Caco-2 (cell line): ENCODE measurements at regions not wholly inside any gene's neighbourhood (a gene's known extent, or its start where the extent isn't known, plus 50 kb on each side); places are given as distances from the start of the nearest gene placed in this dataset.

Source experiments
- BruUV-seq: library from RNA; stranded (reverse); fragments of 400-500 nt; replicated peaks from 2 replicates; lab custom pipeline; 2021; lab: Mats Ljungman, UMichigan
- CTCF ChIA-PET: fragments of 300-600 bp; sonication (Branson Sonifier 250); formaldehyde crosslinking; loops from one replicate; lab custom pipeline; 2022; ENCODE audit warnings: antibody characterized with exemption; lab: Charles Lee
- POLR2A ChIA-PET: fragments of 300-600 bp; sonication (Branson Sonifier 250); formaldehyde crosslinking; loops from one replicate; lab custom pipeline; 2022; ENCODE audit warnings: antibody characterized with exemption; lab: Charles Lee
- DNase-seq, 2 experiments: peaks; one replicate each; pipeline versions ENCODE4 v3.0.0 to v3.0.0-alpha.2; 2020 to 2022
- H3K27me3 ChIP-seq: replicated peaks from 2 replicates; pipeline ENCODE4 v1.6.0; 2011; ENCODE audit warnings: low read length; ENCODE audit not compliant: control insufficient read depth, insufficient read depth
- H3K36me3 ChIP-seq: 2 replicates; pipeline ENCODE4 v1.5.1; 2011; ENCODE audit warnings: low read length; ENCODE audit not compliant: control insufficient read depth, insufficient read depth
- H3K4me1 ChIP-seq: fragments of 250-450 bp; sonication (Bioruptor Pico); 2 replicates; pipeline ENCODE4 v1.5.1; 2020; ENCODE audit warnings: mild to moderate bottlenecking
- H3K4me3 ChIP-seq: 2 replicates; pipeline ENCODE4 v1.5.1; 2011; ENCODE audit warnings: low read depth, mild to moderate bottlenecking, control low read depth, low read length
- H3K9me3 ChIP-seq: fragments of 250-450 bp; sonication (Bioruptor Pico); 2 replicates; pipeline ENCODE4 v1.5.1; 2020; ENCODE audit warnings: mild to moderate bottlenecking, moderate library complexity
- H3K27ac Mint-ChIP-seq: one replicate; pipeline ENCODE4 v1.8.0; 2022; ENCODE audit warnings: mixed read lengths; ENCODE audit not compliant: unreplicated experiment
- H3K27me3 Mint-ChIP-seq: one replicate; pipeline ENCODE4 v1.8.0; 2022; ENCODE audit warnings: mixed read lengths; ENCODE audit not compliant: insufficient read depth, unreplicated experiment
- H3K36me3 Mint-ChIP-seq: one replicate; pipeline ENCODE4 v1.8.0; 2022; ENCODE audit warnings: mild to moderate bottlenecking, mixed read lengths; ENCODE audit not compliant: insufficient read depth, unreplicated experiment
- H3K4me1 Mint-ChIP-seq: one replicate; pipeline ENCODE4 v1.8.0; 2022; ENCODE audit warnings: low read depth, mixed read lengths; ENCODE audit not compliant: unreplicated experiment
- H3K4me3 Mint-ChIP-seq: one replicate; pipeline ENCODE4 v1.8.0; 2022; ENCODE audit warnings: mild to moderate bottlenecking, moderate library complexity, mixed read lengths; ENCODE audit not compliant: unreplicated experiment
- H3K9me3 Mint-ChIP-seq: one replicate; pipeline ENCODE4 v1.8.0; 2022; ENCODE audit warnings: mixed read lengths; ENCODE audit not compliant: unreplicated experiment
- intact Hi-C: fragments of 100-400 bp; cut with micrococcal nuclease; formaldehyde crosslinking; loops from one replicate; pipeline ENCODE4 v1.10.0; 2022; ENCODE audit not compliant: unreplicated experiment
- TF ChIP-seq, protein P1 (sequence below), 2 experiments: fragments of 200-600 bp in 1 of 2; IDR thresholded peaks; 1 replicate in 1 of 2; 2 replicates in 1 of 2; pipeline versions ENCODE4 v1.5.1 to v1.8.0; 2011 to 2022; ENCODE audit warnings: antibody characterized with exemption in 1 of 2, control low read depth in 1 of 2, inconsistent platforms in 1 of 2, low read depth in 1 of 2, low read length in 1 of 2, mild to moderate bottlenecking in 1 of 2, moderate library complexity in 1 of 2; ENCODE audit not compliant: insufficient read depth in 1 of 2, severe bottlenecking in 1 of 2, unreplicated experiment in 1 of 2

DNA sequence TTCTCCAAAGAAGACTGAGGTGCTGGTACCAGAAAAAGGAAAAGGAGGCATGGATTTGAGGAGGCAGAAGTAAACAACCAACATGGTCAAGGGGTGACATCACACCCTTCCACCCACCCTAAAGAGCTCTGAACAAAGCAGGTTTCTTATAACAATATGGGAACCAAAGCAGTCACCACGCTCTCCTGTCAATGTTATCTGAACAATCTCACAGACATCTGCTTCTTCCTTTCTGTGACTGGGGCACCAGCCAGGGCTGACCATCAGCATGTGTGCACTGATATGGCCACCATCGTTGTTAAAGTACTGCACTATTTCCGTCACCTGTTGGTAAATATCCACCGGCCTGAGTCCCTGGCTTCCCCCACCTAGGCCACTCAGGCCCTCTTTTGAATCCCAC, 252.9 kb downstream of the SHQ1 start:
- CTCF ChIA-PET, result no interaction called here
- intact Hi-C loops, result no loop called here
- TF ChIP-seq, protein P1, sequence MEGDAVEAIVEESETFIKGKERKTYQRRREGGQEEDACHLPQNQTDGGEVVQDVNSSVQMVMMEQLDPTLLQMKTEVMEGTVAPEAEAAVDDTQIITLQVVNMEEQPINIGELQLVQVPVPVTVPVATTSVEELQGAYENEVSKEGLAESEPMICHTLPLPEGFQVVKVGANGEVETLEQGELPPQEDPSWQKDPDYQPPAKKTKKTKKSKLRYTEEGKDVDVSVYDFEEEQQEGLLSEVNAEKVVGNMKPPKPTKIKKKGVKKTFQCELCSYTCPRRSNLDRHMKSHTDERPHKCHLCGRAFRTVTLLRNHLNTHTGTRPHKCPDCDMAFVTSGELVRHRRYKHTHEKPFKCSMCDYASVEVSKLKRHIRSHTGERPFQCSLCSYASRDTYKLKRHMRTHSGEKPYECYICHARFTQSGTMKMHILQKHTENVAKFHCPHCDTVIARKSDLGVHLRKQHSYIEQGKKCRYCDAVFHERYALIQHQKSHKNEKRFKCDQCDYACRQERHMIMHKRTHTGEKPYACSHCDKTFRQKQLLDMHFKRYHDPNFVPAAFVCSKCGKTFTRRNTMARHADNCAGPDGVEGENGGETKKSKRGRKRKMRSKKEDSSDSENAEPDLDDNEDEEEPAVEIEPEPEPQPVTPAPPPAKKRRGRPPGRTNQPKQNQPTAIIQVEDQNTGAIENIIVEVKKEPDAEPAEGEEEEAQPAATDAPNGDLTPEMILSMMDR (IDR thresholded peaks at IDR 0.05; ENCODE audit: insufficient read depth in 1 of 2, low read depth in 1 of 2, low read length in 1 of 2, severe bottlenecking in 1 of 2, unreplicated experiment in 1 of 2), result no peak
- peaks cover 17% of the 10 kb centered on the region for H3K4me1 Mint-ChIP-seq
- no TSS peak for BruUV-seq
- no peaks in the 10 kb centered on the region for H3K36me3 ChIP-seq
- no peaks in the 10 kb centered on the region for H3K27me3 Mint-ChIP-seq
- no peak overlapping the region for H3K4me3 Mint-ChIP-seq
- no peaks in the 10 kb centered on the region for H3K9me3 Mint-ChIP-seq
- no peaks in the 10 kb centered on the region for H3K36me3 Mint-ChIP-seq
- POLR2A ChIA-PET, result no interaction called here
- peaks cover 29% of the 10 kb centered on the region for H3K4me1 ChIP-seq
- DNase-seq, result no peak
- no peaks in the 10 kb centered on the region for H3K9me3 ChIP-seq
- no peak overlapping the region for H3K4me3 ChIP-seq
- no peaks in the 10 kb centered on the region for H3K27me3 ChIP-seq
- no peak overlapping the region for H3K27ac Mint-ChIP-seq

DNA sequence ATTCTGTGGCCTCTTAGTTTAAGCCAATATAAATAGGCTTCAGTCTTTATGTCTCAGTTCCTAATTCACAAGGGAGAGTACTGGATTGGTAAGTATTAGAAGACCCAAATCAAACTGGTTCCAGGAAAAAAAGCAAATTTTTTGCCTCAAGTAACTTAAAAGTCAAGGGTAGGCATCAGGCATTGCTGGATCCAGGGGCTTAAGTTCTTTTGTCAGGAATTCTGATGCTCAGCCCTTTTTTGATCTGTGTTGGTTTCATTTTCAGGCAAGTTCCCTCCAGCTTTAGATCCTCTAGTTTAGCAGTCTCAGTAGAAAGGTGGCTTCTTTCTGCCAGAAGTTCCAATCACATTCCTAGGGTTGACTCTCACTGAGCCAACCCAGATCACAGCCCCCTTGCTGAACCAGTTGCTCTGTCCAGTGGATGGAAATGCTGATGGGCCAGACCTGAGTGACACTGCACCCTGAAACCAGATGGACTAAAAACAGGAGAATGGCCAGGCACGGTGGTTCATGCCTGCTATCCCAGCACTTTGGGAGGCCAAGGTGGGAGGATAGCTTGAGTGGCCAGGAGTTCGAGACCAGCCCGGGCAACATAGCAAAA, 253.5 kb downstream of the SHQ1 start:
- Histone ChIP-seq H3K4me3 (no peak overlapping the region), H3K4me1 (peaks cover 35% of the 10 kb centered on the region), H3K27me3 (no peaks in the 10 kb centered on the region), H3K9me3 (no peaks in the 10 kb centered on the region), H3K36me3 (no peaks in the 10 kb centered on the region)
- Mint-ChIP-seq H3K27ac (no peak overlapping the region), H3K4me3 (no peak overlapping the region), H3K27me3 (no peaks in the 10 kb centered on the region), H3K4me1 (peaks cover 17% of the 10 kb centered on the region), H3K36me3 (no peaks in the 10 kb centered on the region), H3K9me3 (no peaks in the 10 kb centered on the region)
- ChIA-PET CTCF (no interaction called here), POLR2A (no interaction called here)
- no peak for DNase-seq
- TF ChIP-seq, protein P1 (IDR thresholded peaks at IDR 0.05; ENCODE audit: insufficient read depth in 1 of 2, low read depth in 1 of 2, low read length in 1 of 2, severe bottlenecking in 1 of 2, unreplicated experiment in 1 of 2), result no peak
- no TSS peak for BruUV-seq
- intact Hi-C loops, result no loop called here

DNA sequence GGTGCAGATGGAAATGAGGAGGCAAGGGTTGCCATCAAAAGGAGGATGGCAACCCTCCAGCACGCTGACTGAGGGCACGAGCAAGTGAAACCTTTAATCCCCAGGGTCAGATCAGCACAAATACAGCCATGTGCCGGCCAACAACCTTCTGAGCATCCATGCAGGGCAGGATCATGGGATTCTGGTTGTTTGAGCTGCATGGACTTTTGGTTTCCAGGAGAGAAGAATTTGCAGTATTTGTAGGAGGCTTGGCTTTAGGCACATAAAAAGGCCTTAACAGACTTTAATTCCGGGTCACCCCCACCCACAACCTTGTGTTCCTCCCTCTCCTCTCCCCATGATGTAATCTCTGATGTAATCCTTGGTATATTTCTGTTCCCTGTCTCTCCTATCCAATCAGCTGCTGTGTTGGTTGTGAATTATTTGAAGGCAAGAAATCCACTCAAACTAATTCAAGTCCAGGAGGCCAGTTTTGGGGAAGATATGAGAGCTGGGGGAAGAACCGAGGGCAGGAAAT, 254.3 kb downstream of the SHQ1 start:
- ChIA-PET POLR2A (no interaction called here), CTCF (no interaction called here)
- DNase-seq, result no peak
- Mint-ChIP-seq H3K9me3 (no peaks in the 10 kb centered on the region), H3K27me3 (no peaks in the 10 kb centered on the region), H3K4me3 (no peak overlapping the region), H3K4me1 (peaks cover 17% of the 10 kb centered on the region), H3K27ac (no peak overlapping the region), H3K36me3 (no peaks in the 10 kb centered on the region)
- no peaks in the 10 kb centered on the region for H3K27me3 ChIP-seq
- no peak overlapping the region for H3K4me3 ChIP-seq
- intact Hi-C loops, result no loop called here
- H3K4me1 ChIP-seq, result peaks cover 42% of the 10 kb centered on the region
- H3K36me3 ChIP-seq, result no peaks in the 10 kb centered on the region
- no TSS peak for BruUV-seq
- TF ChIP-seq, protein P1 (IDR thresholded peaks at IDR 0.05; ENCODE audit: insufficient read depth in 1 of 2, low read depth in 1 of 2, low read length in 1 of 2, severe bottlenecking in 1 of 2, unreplicated experiment in 1 of 2), result no peak
- H3K9me3 ChIP-seq, result no peaks in the 10 kb centered on the region
